Mucosa of descending colon (tissue), 3 donors: ENCODE measurements at regions not wholly inside any gene's neighbourhood (a gene's known extent, or its start where the extent isn't known, plus 50 kb on each side); places are given as distances from the start of the nearest gene placed in this dataset.

Experiments used
- ATAC-seq: fragments of 200-7000 bp; cut with Tn5 transposase; one replicate; pipeline ENCODE4 v1.9.1; 2020; ENCODE audit warnings: mild to moderate bottlenecking, moderate library complexity
- DNase-seq, 3 donors: peaks; one replicate each; pipeline ENCODE4 v3.0.0-alpha.2; 2020
- H3K36me3 ChIP-seq: fragments of 200-600 bp; one replicate; pipeline ENCODE4 v1.8.0; 2021; ENCODE audit warnings: low read depth, mild to moderate bottlenecking
- H3K4me1 ChIP-seq: fragments of 200-600 bp; one replicate; pipeline ENCODE4 v1.8.0; 2021; ENCODE audit warnings: low read depth, mild to moderate bottlenecking
- H3K4me3 ChIP-seq: fragments of 200-600 bp; one replicate; pipeline ENCODE4 v1.8.0; 2021; ENCODE audit warnings: mild to moderate bottlenecking
- H3K9me3 ChIP-seq: fragments of 200-600 bp; one replicate; pipeline ENCODE4 v1.8.0; 2021; ENCODE audit warnings: mild to moderate bottlenecking
- CTCF ChIP-seq: fragments of 200-600 bp; IDR thresholded peaks from one replicate; pipeline ENCODE4 v1.8.0; 2022; ENCODE audit warnings: antibody characterized with exemption, mild to moderate bottlenecking
- intact Hi-C, 2 donors: fragments of 100-400 bp; cut with DNase I in 1 of 2; cut with micrococcal nuclease in 1 of 2; formaldehyde crosslinking; loops; one replicate each; pipeline versions ENCODE4 v1.11.0 to v1.11.1; 2022; cut with DNase I, micrococcal nuclease
- donor health status: DM: no; HTN: no; CAD: no; lungs with moderate emphysema.
- donor health status: DM: no; HTN: no; CAD: no.
- donor health status: DM: no; HTN: yes; CAD: no.

DNA sequence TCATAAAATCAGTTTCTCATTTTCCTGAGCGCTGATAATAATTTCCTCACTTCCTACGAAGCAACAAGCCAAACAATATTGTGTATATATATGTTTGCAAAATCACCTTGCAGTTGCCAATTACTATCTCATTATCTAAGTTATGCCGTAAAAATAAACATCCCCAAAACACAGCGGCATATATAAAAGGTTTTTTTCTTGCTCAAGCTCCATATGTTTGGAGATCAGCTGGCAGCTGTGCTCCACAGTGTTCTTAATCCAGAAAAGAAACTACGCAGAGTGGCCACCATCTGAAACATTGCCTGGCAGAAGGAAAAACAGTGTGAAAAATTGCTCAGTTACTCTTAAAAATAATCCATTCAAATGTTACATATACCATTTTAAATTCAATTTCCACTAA, 951.4 kb downstream of the PLOD2 start:
- ATAC-seq (no peak), DNase-seq (no peak)
- no peaks in the 10 kb centered on the region for H3K36me3 ChIP-seq
- intact Hi-C loops = no loop called here
- no peaks in the 10 kb centered on the region for H3K9me3 ChIP-seq
- H3K4me3 ChIP-seq = no peak overlapping the region
- TF ChIP-seq CTCF = no peak
- no peaks in the 10 kb centered on the region for H3K4me1 ChIP-seq

DNA sequence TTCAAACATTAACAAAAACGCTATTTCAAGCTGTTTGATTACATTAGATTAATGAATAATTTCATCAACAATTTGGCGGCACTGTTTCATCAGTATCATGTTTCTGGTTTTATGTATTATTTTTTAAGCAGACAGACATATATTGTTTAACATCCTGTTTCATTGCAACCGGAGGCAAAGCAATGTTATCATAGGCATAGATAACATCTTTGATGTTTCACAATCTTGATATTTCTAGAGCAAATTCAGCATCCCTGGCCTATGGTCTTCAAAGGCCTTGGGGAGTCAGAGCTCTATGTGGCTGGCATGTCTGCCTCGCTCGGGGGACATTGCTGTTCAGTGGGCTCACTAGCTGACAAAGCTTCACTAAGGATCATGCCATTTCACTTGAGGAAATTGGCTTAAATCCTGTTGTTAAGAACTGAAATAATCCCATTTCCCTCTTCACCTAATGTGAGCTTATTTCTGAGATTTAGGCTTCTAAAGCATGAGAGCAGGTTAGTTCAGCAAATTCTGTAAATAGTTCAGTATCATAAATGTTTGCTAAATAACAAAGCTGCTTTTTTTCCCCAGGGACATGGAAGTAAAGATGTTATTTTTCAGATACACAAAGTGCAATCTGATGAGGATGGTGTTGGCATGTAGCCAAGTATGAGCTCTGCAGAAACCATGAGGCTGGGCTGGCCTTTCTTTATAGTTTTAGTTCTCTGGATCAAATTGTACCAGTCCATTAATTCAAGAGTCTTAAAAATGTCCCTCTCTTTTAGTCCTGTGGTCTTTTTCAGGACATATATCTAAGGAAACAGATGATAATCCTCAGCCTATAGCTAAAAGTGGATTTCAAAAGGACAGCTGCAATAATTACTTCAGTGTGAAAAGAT, 941.4 kb downstream of the PLOD2 start:
- TF ChIP-seq CTCF = no peak

DNA sequence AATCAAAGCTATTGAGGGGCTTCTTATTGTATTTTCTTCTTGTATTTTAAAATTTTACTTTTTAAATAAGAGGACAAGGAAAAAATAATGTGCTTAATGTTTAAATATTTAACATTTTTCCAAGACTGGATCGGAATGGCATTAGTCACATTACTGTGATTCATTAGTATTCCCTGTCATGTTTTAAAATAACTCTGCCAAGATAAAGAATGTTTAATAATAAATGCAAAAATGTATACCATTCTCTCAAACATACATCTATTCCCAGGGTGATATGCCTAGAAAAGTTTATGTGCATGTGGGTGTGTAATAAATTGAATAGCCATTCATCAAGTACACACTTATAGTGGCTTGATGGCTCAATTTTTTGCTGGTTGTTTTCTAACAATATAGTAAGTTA, 936.1 kb downstream of the PLOD2 start:
- no peak for DNase-seq
- ATAC-seq = no peak
- H3K4me1 ChIP-seq = no peaks in the 10 kb centered on the region
- H3K36me3 ChIP-seq = no peaks in the 10 kb centered on the region
- no peak overlapping the region for H3K4me3 ChIP-seq
- intact Hi-C loops = no loop called here
- no peak for TF ChIP-seq CTCF
- peaks cover 11% of the 10 kb centered on the region for H3K9me3 ChIP-seq

More for the DNA sequence above, 941.4 kb downstream of the PLOD2 start:
- Histone ChIP-seq H3K36me3 (no peaks in the 10 kb centered on the region), H3K4me1 (no peaks in the 10 kb centered on the region), H3K4me3 (no peak overlapping the region), H3K9me3 (peaks cover 6% of the 10 kb centered on the region)
- DNase-seq (no peak), ATAC-seq (no peak)
- intact Hi-C loops = no loop called here

- Histone ChIP-seq H3K4me1 (no peaks in the 10 kb centered on the region), H3K36me3 (no peaks in the 10 kb centered on the region), H3K4me3 (no peak overlapping the region), H3K9me3 (peaks cover 22% of the 10 kb centered on the region)
- intact Hi-C loops = no loop called here
- DNase-seq = no peak
- no peak for TF ChIP-seq CTCF
- ATAC-seq = no peak
These were observed 917.1 kb downstream of the PLOD2 start for GRCh38 chr3:145243875-145244274.

- Histone ChIP-seq H3K4me1 (no peaks in the 10 kb centered on the region), H3K36me3 (no peaks in the 10 kb centered on the region), H3K9me3 (peaks cover 26% of the 10 kb centered on the region), H3K4me3 (no peak overlapping the region)
- no peak for TF ChIP-seq CTCF
- DNase-seq = no peak
- intact Hi-C loops = no loop called here
- no peak for ATAC-seq
These were observed 916.7 kb downstream of the PLOD2 start for GRCh38 chr3:145244327-145244726.
